BLaER1 (cell line): ENCODE measurements at regions not wholly inside any gene's neighbourhood (a gene's known extent, or its start where the extent isn't known, plus 50 kb on each side); places are given as distances from the start of the nearest gene placed in this dataset.

Experiments used
- H3K27ac ChIP-seq: shearing (Covaris generic); formaldehyde crosslinking; 2 replicates; pipeline ENCODE4 v1.8.1; 2022
- H3K27me3 ChIP-seq: shearing (Covaris generic); formaldehyde crosslinking; 2 replicates; pipeline ENCODE4 v1.8.1; 2022
- H3K36me3 ChIP-seq: shearing (Covaris generic); formaldehyde crosslinking; 2 replicates; pipeline ENCODE4 v1.8.1; 2022
- H3K4me1 ChIP-seq: shearing (Covaris generic); formaldehyde crosslinking; 2 replicates; pipeline ENCODE4 v1.8.1; 2022
- H3K4me2 ChIP-seq: shearing (Covaris generic); formaldehyde crosslinking; 2 replicates; pipeline ENCODE4 v1.8.1; 2022
- H3K4me3 ChIP-seq: shearing (Covaris generic); formaldehyde crosslinking; 2 replicates; pipeline ENCODE4 v1.8.1; 2022
- H3K9ac ChIP-seq: shearing (Covaris generic); formaldehyde crosslinking; 2 replicates; pipeline ENCODE4 v1.8.1; 2022
- H3K9me3 ChIP-seq: shearing (Covaris generic); formaldehyde crosslinking; 2 replicates; pipeline ENCODE4 v1.8.1; 2022
- H4K20me1 ChIP-seq: shearing (Covaris generic); formaldehyde crosslinking; 2 replicates; pipeline ENCODE4 v1.8.1; 2022
- Cebpa-rat ChIP-seq: shearing (Covaris generic); IDR thresholded peaks from 2 replicates; pipeline ENCODE4 v1.8.1; 2022

GRCh38 chr4:125022855-125023501 lies 291.8 kb upstream of the FAT4 start:
- no peaks in the 10 kb centered on the region for H4K20me1 ChIP-seq
- peaks cover 6% of the 10 kb centered on the region; the same call in 1 of the 2 replicates for H3K9me3 ChIP-seq
- H3K27me3 ChIP-seq: no peaks in the 10 kb centered on the region
- H3K9ac ChIP-seq: no peak overlapping the region
- no peak for TF ChIP-seq Cebpa-rat
- H3K36me3 ChIP-seq: no peaks in the 10 kb centered on the region
- H3K4me3 ChIP-seq: no peak overlapping the region
- H3K4me1 ChIP-seq: no peaks in the 10 kb centered on the region
- H3K4me2 ChIP-seq: no peak overlapping the region
- no peak overlapping the region for H3K27ac ChIP-seq

DNA sequence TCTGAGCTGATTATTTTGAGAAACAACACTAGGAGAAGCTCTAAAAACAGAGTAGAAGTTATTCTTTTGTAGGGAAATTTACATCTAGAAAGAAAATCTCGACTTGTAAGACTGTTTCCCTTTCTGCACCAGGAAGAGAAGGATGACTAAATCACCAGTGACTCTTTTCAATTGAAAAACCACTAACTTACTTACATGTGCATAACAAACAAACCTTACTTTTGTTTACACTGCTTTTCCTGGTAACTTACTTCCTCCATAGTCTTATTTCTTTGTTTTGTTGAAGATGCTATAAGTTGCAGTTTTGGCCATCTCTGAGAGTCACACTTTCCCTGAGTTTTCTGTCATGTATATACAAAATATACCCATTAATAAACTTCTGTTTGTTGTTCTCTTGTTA lies 293.6 kb upstream of the FAT4 start:
- TF ChIP-seq Cebpa-rat: no peak
- Histone ChIP-seq H3K4me1 (no peaks in the 10 kb centered on the region), H3K4me3 (no peak overlapping the region), H4K20me1 (no peaks in the 10 kb centered on the region), H3K4me2 (no peak overlapping the region), H3K27me3 (no peaks in the 10 kb centered on the region), H3K9ac (no peak overlapping the region), H3K36me3 (no peaks in the 10 kb centered on the region), H3K9me3 (peaks cover 6% of the 10 kb centered on the region; the same call in 1 of the 2 replicates), H3K27ac (no peak overlapping the region)

GRCh38 chr4:125020089-125021034 lies 294.4 kb upstream of the FAT4 start:
- Histone ChIP-seq H3K9me3 (peaks cover 6% of the 10 kb centered on the region; the same call in 1 of the 2 replicates), H3K4me1 (no peaks in the 10 kb centered on the region), H3K27me3 (no peaks in the 10 kb centered on the region), H4K20me1 (no peaks in the 10 kb centered on the region), H3K9ac (no peak overlapping the region), H3K27ac (no peak overlapping the region), H3K4me3 (no peak overlapping the region), H3K36me3 (no peaks in the 10 kb centered on the region), H3K4me2 (no peak overlapping the region)
- no peak for TF ChIP-seq Cebpa-rat

- Histone ChIP-seq H3K9me3 (peaks cover 6% of the 10 kb centered on the region; the same call in 1 of the 2 replicates), H3K27me3 (no peaks in the 10 kb centered on the region), H3K4me2 (no peak overlapping the region), H4K20me1 (no peaks in the 10 kb centered on the region), H3K27ac (no peak overlapping the region), H3K9ac (no peak overlapping the region), H3K4me3 (no peak overlapping the region), H3K36me3 (no peaks in the 10 kb centered on the region), H3K4me1 (no peaks in the 10 kb centered on the region)
- no peak for TF ChIP-seq Cebpa-rat
Observed at GRCh38 chr4:125016892-125017299, 297.9 kb upstream of the FAT4 start.

GRCh38 chr4:125013891-125014290 lies 300.9 kb upstream of the FAT4 start:
- H3K27me3 ChIP-seq: no peaks in the 10 kb centered on the region
- H3K36me3 ChIP-seq: no peaks in the 10 kb centered on the region
- H3K4me2 ChIP-seq: no peak overlapping the region
- no peak overlapping the region for H3K9ac ChIP-seq
- no peak for TF ChIP-seq Cebpa-rat
- no peaks in the 10 kb centered on the region for H3K4me1 ChIP-seq
- no peaks in the 10 kb centered on the region for H3K9me3 ChIP-seq
- no peak overlapping the region for H3K27ac ChIP-seq
- no peak overlapping the region for H3K4me3 ChIP-seq
- H4K20me1 ChIP-seq: no peaks in the 10 kb centered on the region

GRCh38 chr4:125011646-125012045 lies 299.1 kb upstream of the ANKRD50 start:
- H3K4me2 ChIP-seq: no peak overlapping the region
- H4K20me1 ChIP-seq: no peaks in the 10 kb centered on the region
- TF ChIP-seq Cebpa-rat: no peak
- no peak overlapping the region for H3K9ac ChIP-seq
- H3K4me3 ChIP-seq: no peak overlapping the region
- H3K36me3 ChIP-seq: no peaks in the 10 kb centered on the region
- no peaks in the 10 kb centered on the region for H3K27me3 ChIP-seq
- H3K27ac ChIP-seq: no peak overlapping the region
- H3K9me3 ChIP-seq: no peaks in the 10 kb centered on the region
- no peaks in the 10 kb centered on the region for H3K4me1 ChIP-seq

GRCh38 chr4:125010796-125011503 lies 298.4 kb upstream of the ANKRD50 start:
- H3K9ac ChIP-seq: no peak overlapping the region
- no peaks in the 10 kb centered on the region for H3K4me1 ChIP-seq
- TF ChIP-seq Cebpa-rat: no peak
- H3K9me3 ChIP-seq: no peaks in the 10 kb centered on the region
- no peak overlapping the region for H3K4me3 ChIP-seq
- H3K27me3 ChIP-seq: no peaks in the 10 kb centered on the region
- H3K27ac ChIP-seq: no peak overlapping the region
- no peaks in the 10 kb centered on the region for H3K36me3 ChIP-seq
- no peaks in the 10 kb centered on the region for H4K20me1 ChIP-seq
- H3K4me2 ChIP-seq: no peak overlapping the region

DNA sequence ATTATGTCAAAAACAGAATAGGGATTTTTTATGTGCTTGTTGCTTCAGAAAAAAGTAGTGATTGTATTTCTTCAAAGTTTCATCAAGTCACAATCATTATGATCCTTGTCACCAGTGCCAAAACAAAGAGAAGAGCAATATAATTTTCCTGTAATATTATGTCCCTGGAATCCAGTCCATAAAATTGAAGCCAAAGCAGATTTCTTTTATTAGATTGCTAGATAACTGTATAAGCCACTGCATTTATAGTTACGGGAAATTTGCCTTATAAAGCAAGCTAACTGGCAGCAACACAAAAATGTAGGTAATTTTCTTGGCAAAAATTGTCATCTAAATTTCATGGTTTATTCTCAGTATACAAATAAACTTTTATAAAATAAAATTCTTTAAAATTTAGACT lies 296.1 kb upstream of the ANKRD50 start:
- Histone ChIP-seq H4K20me1 (no peaks in the 10 kb centered on the region), H3K9me3 (no peaks in the 10 kb centered on the region), H3K4me3 (no peak overlapping the region), H3K27ac (no peak overlapping the region), H3K4me2 (no peak overlapping the region), H3K9ac (no peak overlapping the region), H3K4me1 (no peaks in the 10 kb centered on the region), H3K27me3 (no peaks in the 10 kb centered on the region), H3K36me3 (no peaks in the 10 kb centered on the region)
- TF ChIP-seq Cebpa-rat: no peak

GRCh38 chr4:125004676-125005075 lies 292.1 kb upstream of the ANKRD50 start:
- no peak overlapping the region for H3K4me3 ChIP-seq
- H3K9ac ChIP-seq: no peak overlapping the region
- H3K36me3 ChIP-seq: no peaks in the 10 kb centered on the region
- no peak overlapping the region for H3K27ac ChIP-seq
- no peaks in the 10 kb centered on the region for H4K20me1 ChIP-seq
- no peak overlapping the region for H3K4me2 ChIP-seq
- no peaks in the 10 kb centered on the region for H3K27me3 ChIP-seq
- H3K4me1 ChIP-seq: no peaks in the 10 kb centered on the region
- no peak for TF ChIP-seq Cebpa-rat
- no peaks in the 10 kb centered on the region for H3K9me3 ChIP-seq

DNA sequence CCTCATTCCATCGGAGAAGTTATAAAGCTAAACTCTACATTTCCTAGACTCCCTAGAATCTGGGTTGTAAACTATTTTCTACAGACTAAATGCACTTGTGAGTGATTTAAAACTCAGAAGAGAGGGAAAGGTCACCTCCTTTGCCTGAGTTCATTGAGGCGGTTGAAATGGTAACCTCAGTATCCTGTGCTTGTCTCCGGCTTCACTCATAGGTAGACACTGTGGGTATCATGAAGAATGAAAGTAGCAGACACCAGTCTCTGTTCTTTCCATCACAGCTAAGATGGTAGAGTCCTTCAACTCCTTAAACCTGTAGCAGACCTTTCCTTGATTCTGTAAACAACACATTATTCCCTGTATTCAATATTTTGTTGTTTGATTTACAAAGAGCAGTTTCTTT lies 291.3 kb upstream of the ANKRD50 start:
- Histone ChIP-seq H4K20me1 (no peaks in the 10 kb centered on the region), H3K4me2 (no peak overlapping the region), H3K4me1 (no peaks in the 10 kb centered on the region), H3K27ac (no peak overlapping the region), H3K9ac (no peak overlapping the region), H3K9me3 (no peaks in the 10 kb centered on the region), H3K4me3 (no peak overlapping the region), H3K27me3 (no peaks in the 10 kb centered on the region), H3K36me3 (no peaks in the 10 kb centered on the region)
- TF ChIP-seq Cebpa-rat: no peak
